Hepatocyte (in vitro differentiated cells): ENCODE measurements at regions not wholly inside any gene's neighbourhood (a gene's known extent, or its start where the extent isn't known, plus 50 kb on each side); places are given as distances from the start of the nearest gene placed in this dataset.

ENCODE experiments used
- DNase-seq: peaks from one replicate; pipeline ENCODE4 v3.0.0-alpha.2; 2016; ENCODE audit warnings: low spot score
- H2AFZ ChIP-seq: fragments of 200-600 bp; sonication (generic); 2 replicates; pipeline ENCODE4 v1.6.0; 2016; ENCODE audit warnings: antibody characterized with exemption, mild to moderate bottlenecking
- H3K27ac ChIP-seq: fragments of 200-600 bp; sonication (generic); 2 replicates; pipeline ENCODE4 v1.5.1; 2016; ENCODE audit warnings: mild to moderate bottlenecking
- H3K27me3 ChIP-seq: fragments of 200-600 bp; sonication (generic); 2 replicates; pipeline ENCODE4 v1.6.1; 2016
- H3K36me3 ChIP-seq: fragments of 200-600 bp; sonication (generic); replicated peaks from 2 replicates; pipeline ENCODE4 v1.5.1; 2016; ENCODE audit warnings: low read depth; ENCODE audit not compliant: insufficient read depth
- H3K4me1 ChIP-seq: fragments of 200-600 bp; sonication (generic); 2 replicates; pipeline ENCODE4 v1.5.1; 2016; ENCODE audit warnings: mild to moderate bottlenecking, moderate library complexity; ENCODE audit not compliant: insufficient read depth
- H3K4me2 ChIP-seq: fragments of 200-600 bp; sonication (generic); 2 replicates; pipeline ENCODE4 v1.6.0; 2016
- H3K4me3 ChIP-seq: fragments of 200-600 bp; sonication (generic); 2 replicates; pipeline ENCODE4 v1.5.1; 2016; ENCODE audit warnings: mild to moderate bottlenecking
- H3K79me2 ChIP-seq: fragments of 200-600 bp; sonication (generic); 2 replicates; pipeline ENCODE4 v1.6.0; 2017; ENCODE audit warnings: mild to moderate bottlenecking
- H3K9me2 ChIP-seq: fragments of 200-600 bp; sonication (generic); replicated peaks from 2 replicates; pipeline ENCODE4 v1.6.0; 2017; ENCODE audit warnings: mild to moderate bottlenecking; ENCODE audit not compliant: insufficient read depth
- H3K9me3 ChIP-seq: fragments of 200-600 bp; sonication (generic); 2 replicates; pipeline ENCODE4 v1.5.1; 2016; ENCODE audit warnings: low read depth, mild to moderate bottlenecking
- H4K20me1 ChIP-seq: fragments of 200-600 bp; sonication (generic); 2 replicates; pipeline ENCODE4 v1.6.0; 2016; ENCODE audit warnings: mild to moderate bottlenecking; ENCODE audit not compliant: insufficient read depth, poor library complexity, severe bottlenecking
- EZH2 ChIP-seq: fragments of 200-600 bp; sonication (generic); IDR thresholded peaks from 2 replicates; pipeline ENCODE4 v1.6.1; 2016; ENCODE audit warnings: antibody characterized with exemption, mild to moderate bottlenecking, borderline replicate concordance
- EZH2phosphoT487 ChIP-seq: fragments of 200-600 bp; sonication (generic); IDR thresholded peaks from one replicate; pipeline ENCODE4 v1.6.1; 2018; ENCODE audit warnings: antibody characterized with exemption, mild to moderate bottlenecking, low read depth, moderate library complexity; ENCODE audit not compliant: unreplicated experiment, severe bottlenecking
- WGBS: methylation state at CpG from one replicate; pipeline ENCODE4 v1.1.6; 2016; ENCODE audit warnings: low lambda C conversion rate; ENCODE audit errors: missing lambda C conversion rate; 5-methylcytosine and 5-hydroxymethylcytosine counted together
- TF ChIP-seq, protein P1 (sequence below): fragments of 200-600 bp; sonication (generic); IDR thresholded peaks from 2 replicates; pipeline ENCODE4 v1.5.1; 2016; ENCODE audit warnings: antibody characterized with exemption, mild to moderate bottlenecking; ENCODE audit not compliant: poor library complexity

- H3K27ac ChIP-seq: peak overlapping the region; percentile 38
- 39% methylated on average over 16 of the region's 16 CpGs for WGBS
- DNase-seq: peak; percentile 75
- TF ChIP-seq EZH2: no peak
- TF ChIP-seq, protein P1, sequence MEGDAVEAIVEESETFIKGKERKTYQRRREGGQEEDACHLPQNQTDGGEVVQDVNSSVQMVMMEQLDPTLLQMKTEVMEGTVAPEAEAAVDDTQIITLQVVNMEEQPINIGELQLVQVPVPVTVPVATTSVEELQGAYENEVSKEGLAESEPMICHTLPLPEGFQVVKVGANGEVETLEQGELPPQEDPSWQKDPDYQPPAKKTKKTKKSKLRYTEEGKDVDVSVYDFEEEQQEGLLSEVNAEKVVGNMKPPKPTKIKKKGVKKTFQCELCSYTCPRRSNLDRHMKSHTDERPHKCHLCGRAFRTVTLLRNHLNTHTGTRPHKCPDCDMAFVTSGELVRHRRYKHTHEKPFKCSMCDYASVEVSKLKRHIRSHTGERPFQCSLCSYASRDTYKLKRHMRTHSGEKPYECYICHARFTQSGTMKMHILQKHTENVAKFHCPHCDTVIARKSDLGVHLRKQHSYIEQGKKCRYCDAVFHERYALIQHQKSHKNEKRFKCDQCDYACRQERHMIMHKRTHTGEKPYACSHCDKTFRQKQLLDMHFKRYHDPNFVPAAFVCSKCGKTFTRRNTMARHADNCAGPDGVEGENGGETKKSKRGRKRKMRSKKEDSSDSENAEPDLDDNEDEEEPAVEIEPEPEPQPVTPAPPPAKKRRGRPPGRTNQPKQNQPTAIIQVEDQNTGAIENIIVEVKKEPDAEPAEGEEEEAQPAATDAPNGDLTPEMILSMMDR: no peak
- peak overlapping the region; percentile 56 for H3K4me2 ChIP-seq
- H3K79me2 ChIP-seq: no peaks in the 10 kb centered on the region
- no peaks in the 10 kb centered on the region for H3K9me3 ChIP-seq
- no peaks in the 10 kb centered on the region for H4K20me1 ChIP-seq
- no peaks in the 10 kb centered on the region for H3K9me2 ChIP-seq
- no peak overlapping the region for H3K4me3 ChIP-seq
- H2AFZ ChIP-seq: peak overlapping the region; percentile 34
- peaks cover 3% of the 10 kb centered on the region for H3K4me1 ChIP-seq
- no peaks in the 10 kb centered on the region for H3K36me3 ChIP-seq
- H3K27me3 ChIP-seq: no peaks in the 10 kb centered on the region
These were observed 110.0 kb downstream of the ADSS2 start for GRCh38 chr1:244341455-244342450.

DNA sequence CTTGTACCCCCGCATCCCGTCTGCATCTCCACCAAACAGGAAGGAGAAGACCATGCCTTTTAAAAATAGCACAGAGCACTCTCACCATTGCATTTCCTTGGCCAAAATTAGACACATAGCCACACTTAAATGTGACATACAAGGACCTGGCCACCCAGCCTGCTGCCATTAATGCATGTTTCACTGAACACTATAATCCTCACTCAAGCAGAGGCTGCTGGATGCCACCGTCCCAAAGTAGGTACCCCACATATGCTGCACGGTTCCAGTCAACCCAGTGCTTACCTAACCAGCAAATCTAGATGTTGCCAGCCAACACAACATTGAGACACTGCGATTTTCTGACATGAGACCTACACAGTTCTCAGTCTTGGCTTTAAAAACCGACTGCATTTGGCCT lies 107.7 kb downstream of the ADSS2 start:
- H3K36me3 ChIP-seq: no peaks in the 10 kb centered on the region
- no peaks in the 10 kb centered on the region for H4K20me1 ChIP-seq
- no peak overlapping the region for H3K27ac ChIP-seq
- H2AFZ ChIP-seq: no peak overlapping the region
- H3K4me1 ChIP-seq: peaks cover 9% of the 10 kb centered on the region
- no peak overlapping the region for H3K4me2 ChIP-seq
- H3K9me2 ChIP-seq: no peaks in the 10 kb centered on the region
- 88% methylated on average over 6 of the region's 6 CpGs for WGBS
- TF ChIP-seq EZH2phosphoT487 (no peak), EZH2 (no peak)
- TF ChIP-seq, protein P1: no peak
- no peak overlapping the region for H3K4me3 ChIP-seq
- H3K27me3 ChIP-seq: no peaks in the 10 kb centered on the region
- H3K9me3 ChIP-seq: no peaks in the 10 kb centered on the region
- H3K79me2 ChIP-seq: no peaks in the 10 kb centered on the region
- no peak for DNase-seq

DNA sequence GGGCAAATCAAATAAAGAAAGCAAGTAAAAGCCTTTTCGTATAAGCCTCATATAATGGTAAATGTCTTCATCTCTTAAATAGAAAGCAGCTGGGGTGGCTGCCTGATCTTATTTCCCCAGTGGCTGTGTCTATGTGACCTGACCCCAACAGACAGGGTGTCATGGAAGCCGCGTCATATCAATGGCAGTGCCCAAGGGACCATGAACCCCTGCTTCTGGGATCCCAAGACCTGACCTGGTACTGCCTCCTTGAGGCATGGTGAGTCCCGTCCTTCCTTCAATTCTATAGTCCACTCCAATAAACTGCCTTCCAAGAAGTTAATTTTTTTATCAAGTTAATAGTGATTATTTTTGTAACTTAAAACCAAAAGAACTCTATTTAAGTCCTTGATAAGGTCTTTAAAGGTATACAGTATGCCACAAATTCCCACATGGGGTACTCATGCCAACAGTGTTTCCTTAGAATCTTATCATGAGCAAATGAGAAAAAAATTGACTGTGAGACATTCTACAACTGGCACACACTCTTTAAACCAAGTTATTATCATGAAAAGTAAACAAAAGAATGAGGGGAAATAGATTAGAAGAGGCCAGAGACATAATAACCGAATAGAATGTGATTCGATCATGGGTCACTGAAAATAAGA lies 104.6 kb downstream of the ADSS2 start:
- no peak for TF ChIP-seq EZH2phosphoT487
- TF ChIP-seq EZH2: no peak
- TF ChIP-seq, protein P1: no peak
- H3K4me2 ChIP-seq: no peak overlapping the region

More for the DNA sequence above, 104.6 kb downstream of the ADSS2 start:
- Histone ChIP-seq H3K4me3 (no peak overlapping the region), H3K27ac (peak overlapping the region; percentile 31), H3K27me3 (no peaks in the 10 kb centered on the region), H4K20me1 (no peaks in the 10 kb centered on the region), H2AFZ (no peak overlapping the region), H3K9me3 (no peaks in the 10 kb centered on the region), H3K79me2 (no peaks in the 10 kb centered on the region), H3K4me1 (peaks cover 9% of the 10 kb centered on the region), H3K9me2 (no peaks in the 10 kb centered on the region), H3K36me3 (no peaks in the 10 kb centered on the region)
- no peak for DNase-seq
- WGBS: 78% methylated on average over 6 of the region's 6 CpGs
